ENCODE measurements at regions not wholly inside any gene's neighbourhood (a gene's known extent, or its start where the extent isn't known, plus 50 kb on each side); places are given as distances from the start of the nearest gene placed in this dataset.

GRCh38 chr9:99370376-99370775, 148.3 kb downstream of the SEC61B start:
- no peak overlapping the region for H3K4me3 ChIP-seq (replicated peaks in 1 of 3)
- no peaks in the 10 kb centered on the region for H3K36me3 ChIP-seq
- WGBS, 2 donors = 89 to 96% methylated on average over 3 of the region's 3 CpGs
- H3K27me3 ChIP-seq = no peaks in the 10 kb centered on the region
- no peaks in the 10 kb centered on the region for H3K4me1 ChIP-seq
- no peak overlapping the region for H3K27ac ChIP-seq
- TF ChIP-seq CTCF (IDR thresholded peaks at IDR 0.05) (no peak), POLR2A (IDR thresholded peaks at IDR 0.05) (no peak)
- no peaks in the 10 kb centered on the region for H3K9me3 ChIP-seq
- DNase-seq = no peak
- intact Hi-C loops (cut with DNase I) = no loop called here

DNA sequence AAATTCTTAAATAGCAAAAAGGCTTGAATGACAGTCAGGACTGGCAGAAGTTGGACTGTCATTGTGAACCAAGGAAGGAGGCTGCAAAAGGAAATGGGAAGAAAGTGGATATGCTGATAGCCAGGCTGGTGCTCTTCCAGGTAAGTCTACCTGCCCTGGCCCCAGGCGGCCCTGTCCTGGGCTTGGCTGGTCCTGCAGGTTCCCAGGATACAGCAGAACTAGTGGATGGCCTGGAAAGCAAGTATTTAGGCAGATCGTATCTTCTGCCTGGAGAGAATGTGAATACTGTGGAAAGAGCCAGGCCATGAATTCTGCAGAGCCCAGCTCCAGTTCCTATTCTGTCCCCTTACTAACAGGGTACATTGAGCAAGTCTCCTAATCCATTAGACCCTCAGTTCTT, 149.3 kb downstream of the SEC61B start:
- no peak overlapping the region for H3K4me3 ChIP-seq (replicated peaks in 1 of 3)
- 85 to 92% methylated on average over 2 of the region's 2 CpGs for WGBS, 2 donors
- no peak overlapping the region for H3K27ac ChIP-seq
- H3K9me3 ChIP-seq = no peaks in the 10 kb centered on the region
- TF ChIP-seq POLR2A (IDR thresholded peaks at IDR 0.05) (no peak), CTCF (IDR thresholded peaks at IDR 0.05) (no peak)
- intact Hi-C loops (cut with DNase I) = no loop called here
- H3K36me3 ChIP-seq = no peaks in the 10 kb centered on the region
- no peaks in the 10 kb centered on the region for H3K27me3 ChIP-seq
- no peaks in the 10 kb centered on the region for H3K4me1 ChIP-seq
- no peak for DNase-seq

DNA sequence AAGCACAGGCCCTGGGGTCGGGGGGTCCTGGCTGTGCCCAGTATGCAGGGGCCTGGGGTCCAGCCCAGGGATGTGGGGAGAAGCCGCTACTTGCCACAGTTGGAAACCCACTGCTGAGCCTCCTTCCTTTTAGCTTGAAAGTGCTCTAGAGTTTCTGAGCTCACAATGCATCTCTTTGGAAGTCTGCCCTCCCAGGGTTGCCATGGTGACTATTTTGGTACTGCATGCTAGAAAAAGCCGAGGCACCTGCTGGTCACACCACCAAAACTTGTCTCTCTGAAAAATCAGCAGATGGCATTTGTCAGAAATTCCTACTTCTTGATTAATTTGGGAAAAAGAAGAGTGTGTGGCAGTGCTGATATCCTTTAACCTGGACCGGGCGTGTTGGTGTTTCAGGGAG, 151.8 kb downstream of the SEC61B start:
- 84 to 89% methylated on average over 5 of the region's 5 CpGs for WGBS, 2 donors
- Histone ChIP-seq H3K27ac (no peak overlapping the region), H3K36me3 (no peaks in the 10 kb centered on the region), H3K9me3 (no peaks in the 10 kb centered on the region), H3K4me3 (replicated peaks in 1 of 3) (no peak overlapping the region), H3K27me3 (no peaks in the 10 kb centered on the region), H3K4me1 (no peaks in the 10 kb centered on the region)
- DNase-seq = no peak
- no peak for TF ChIP-seq POLR2A (IDR thresholded peaks at IDR 0.05)
- no peak for TF ChIP-seq CTCF (IDR thresholded peaks at IDR 0.05)
- intact Hi-C loops (cut with DNase I) = no loop called here

GRCh38 chr9:99374793-99375192, 152.7 kb downstream of the SEC61B start:
- no peak for DNase-seq
- Histone ChIP-seq H3K4me1 (no peaks in the 10 kb centered on the region), H3K9me3 (no peaks in the 10 kb centered on the region), H3K4me3 (replicated peaks in 1 of 3) (no peak overlapping the region), H3K27ac (no peak overlapping the region), H3K27me3 (no peaks in the 10 kb centered on the region), H3K36me3 (no peaks in the 10 kb centered on the region)
- intact Hi-C loops (cut with DNase I) = no loop called here
- TF ChIP-seq POLR2A (IDR thresholded peaks at IDR 0.05) = no peak
- no peak for TF ChIP-seq CTCF (IDR thresholded peaks at IDR 0.05)
- WGBS, 2 donors = 80 to 85% methylated on average over 1 of the region's 1 CpG

DNA sequence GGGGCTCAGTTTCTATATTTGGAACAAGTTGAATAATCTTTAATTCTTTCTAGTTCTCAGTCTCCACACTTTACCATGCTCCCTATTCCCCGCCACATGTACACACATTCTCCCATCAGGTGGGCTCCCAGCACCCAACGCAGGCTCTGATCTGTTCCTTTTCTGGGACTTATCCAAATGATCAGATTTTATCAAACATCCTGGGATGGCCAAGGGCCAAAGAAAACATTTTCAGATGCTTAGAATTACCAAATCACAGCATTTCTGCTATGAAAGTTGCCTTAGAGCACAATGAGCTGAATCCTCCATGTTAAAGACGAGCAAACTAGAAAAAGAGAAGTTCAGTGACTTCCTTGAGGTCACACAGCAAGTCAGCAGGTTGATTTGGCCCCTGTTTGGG, 153.4 kb downstream of the SEC61B start:
- DNase-seq = no peak
- Histone ChIP-seq H3K4me3 (replicated peaks in 1 of 3) (no peak overlapping the region), H3K4me1 (no peaks in the 10 kb centered on the region), H3K9me3 (no peaks in the 10 kb centered on the region), H3K27ac (no peak overlapping the region), H3K36me3 (no peaks in the 10 kb centered on the region), H3K27me3 (no peaks in the 10 kb centered on the region)
- 77 to 81% methylated on average over 3 of the region's 3 CpGs for WGBS, 2 donors
- intact Hi-C loops (cut with DNase I) = no loop called here
- TF ChIP-seq POLR2A (IDR thresholded peaks at IDR 0.05) = no peak
- no peak for TF ChIP-seq CTCF (IDR thresholded peaks at IDR 0.05)

Measured in thyroid gland (tissue), 4 donors.